GM21423 (cell line): ENCODE measurements at regions not wholly inside any gene's neighbourhood (a gene's known extent, or its start where the extent isn't known, plus 50 kb on each side); places are given as distances from the start of the nearest gene placed in this dataset.

Experiments used
- ATAC-seq: cut with Tn5 transposase; IDR thresholded peaks from one replicate; pipeline ENCODE4 v1.9.1; 2021; ENCODE audit warnings: mild to moderate bottlenecking, moderate library complexity; ENCODE audit not compliant: unreplicated experiment

DNA sequence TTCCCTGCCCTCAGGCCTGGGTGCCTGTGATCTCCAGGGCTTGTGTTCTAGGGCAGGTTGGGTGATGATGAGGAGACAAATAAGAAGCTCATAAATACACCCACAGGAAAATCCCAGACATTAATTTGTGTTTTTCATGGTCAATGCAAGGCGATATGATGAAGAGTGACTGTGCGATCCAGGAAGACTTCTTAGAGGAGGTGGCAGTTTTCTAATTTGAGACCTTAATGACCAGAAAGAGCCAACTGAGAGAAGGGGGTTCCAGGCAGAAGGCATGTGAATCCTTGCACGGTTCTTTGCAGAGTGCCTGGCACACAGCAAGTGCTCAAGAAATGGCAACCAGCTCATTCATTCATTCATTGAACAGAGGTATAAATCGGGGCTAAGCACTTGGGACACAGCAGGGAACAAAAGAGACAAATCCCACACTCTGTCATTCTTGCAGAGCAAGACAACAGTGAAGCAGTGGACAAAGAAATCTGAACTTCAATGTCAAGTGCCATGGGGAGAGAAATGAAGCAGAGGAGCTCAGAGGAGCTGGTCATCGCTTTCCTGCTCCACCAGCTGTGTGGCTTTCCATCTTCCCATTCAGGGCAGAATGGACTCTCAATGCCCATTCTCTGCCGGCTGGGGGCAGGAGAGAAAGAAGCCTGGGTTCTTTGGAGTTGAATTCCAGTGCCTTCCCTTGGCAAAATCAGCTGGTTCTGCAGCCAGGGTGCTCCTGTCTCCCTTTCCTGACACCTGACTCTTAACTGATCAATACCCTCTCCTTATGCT is 128.3 kb downstream of the AACS start:
- no peak for ATAC-seq

DNA sequence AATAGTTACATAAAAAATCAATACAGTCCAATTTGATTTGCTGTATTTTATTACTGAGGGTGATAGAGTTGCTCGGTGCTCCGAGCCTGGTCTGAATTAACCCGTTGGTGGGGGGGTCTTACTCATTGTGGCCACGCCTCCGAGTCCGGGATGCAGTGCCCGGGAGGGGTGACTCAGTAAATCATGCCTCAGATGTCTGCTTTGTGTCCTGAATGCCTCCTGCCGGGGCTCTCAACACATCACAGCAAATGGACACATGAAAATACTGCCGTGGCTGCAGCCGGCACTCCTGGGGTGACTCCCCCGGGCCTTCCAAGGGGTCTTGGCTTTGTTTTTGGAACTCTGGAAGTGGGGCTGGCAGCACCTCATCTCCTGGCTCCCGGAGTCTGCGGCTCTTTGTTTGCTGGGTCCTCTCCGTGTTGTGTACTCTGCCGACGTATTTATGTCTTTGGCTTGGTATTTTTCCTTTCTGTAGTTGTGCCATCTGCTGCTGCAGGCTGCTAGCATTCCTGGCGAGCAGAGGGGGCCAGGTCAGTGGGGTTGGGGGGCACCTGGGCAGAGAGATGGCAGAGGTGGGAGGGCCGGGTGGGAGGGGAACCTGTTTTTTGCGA is 129.0 kb downstream of the AACS start:
- ATAC-seq, result no peak

DNA sequence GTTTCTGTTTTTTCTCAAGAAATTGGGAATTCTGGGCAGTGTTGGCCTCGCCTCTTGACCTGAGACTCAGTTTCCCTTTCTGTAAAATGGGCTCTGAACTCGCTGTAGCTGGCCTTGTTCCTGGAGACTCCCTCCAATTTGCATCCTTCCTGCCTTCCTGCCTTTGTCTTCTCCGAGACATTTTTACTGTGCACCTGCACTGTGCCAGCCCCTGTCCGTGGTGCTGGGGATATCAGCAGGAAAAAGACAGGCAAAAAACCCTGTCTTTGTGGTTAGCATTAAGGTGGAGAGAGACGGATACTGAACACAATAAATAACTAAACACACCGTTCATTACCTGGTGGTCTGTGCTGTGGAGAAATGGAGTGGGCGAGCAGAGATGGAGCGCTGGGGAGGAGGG is 129.8 kb downstream of the AACS start:
- no peak for ATAC-seq

DNA sequence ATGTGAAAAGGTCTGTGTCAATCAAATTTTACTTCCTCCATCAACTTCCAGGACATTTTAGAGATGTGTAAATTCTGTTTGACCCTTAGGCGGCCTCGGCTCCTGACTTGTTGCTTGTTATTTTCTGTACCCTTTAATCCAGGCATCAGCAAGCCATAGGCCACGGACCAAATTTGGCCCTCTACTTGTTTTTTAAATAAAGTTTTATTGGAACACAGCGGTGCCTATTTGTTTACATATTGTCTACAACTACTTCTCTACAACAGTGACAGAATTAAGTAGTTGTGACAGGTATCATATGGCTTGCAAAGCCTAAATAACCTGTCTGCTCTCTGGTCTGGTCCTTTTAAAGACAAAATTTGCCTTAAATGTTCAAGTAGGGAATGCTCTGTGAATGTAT is 132.1 kb downstream of the AACS start:
- no peak for ATAC-seq

DNA sequence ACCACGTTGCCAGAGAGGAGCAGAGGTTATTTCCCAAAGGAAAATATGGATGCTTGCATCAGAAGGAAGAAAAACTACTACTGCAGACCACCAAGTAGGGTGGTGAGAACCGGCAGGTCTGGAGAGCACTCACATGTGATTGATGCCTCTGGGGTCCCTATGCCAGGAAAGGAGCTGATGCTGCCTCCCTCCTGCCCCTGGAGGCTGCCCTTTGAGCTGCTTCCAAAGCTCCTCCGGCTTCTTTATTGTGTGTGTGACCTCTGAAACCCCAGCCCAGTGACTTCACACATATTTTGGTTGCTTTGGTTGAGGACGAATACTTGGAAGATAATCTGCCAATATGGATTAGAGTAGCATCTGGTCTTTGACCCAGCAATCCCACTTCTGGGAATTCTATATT is 133.4 kb downstream of the AACS start:
- ATAC-seq, result no peak

DNA sequence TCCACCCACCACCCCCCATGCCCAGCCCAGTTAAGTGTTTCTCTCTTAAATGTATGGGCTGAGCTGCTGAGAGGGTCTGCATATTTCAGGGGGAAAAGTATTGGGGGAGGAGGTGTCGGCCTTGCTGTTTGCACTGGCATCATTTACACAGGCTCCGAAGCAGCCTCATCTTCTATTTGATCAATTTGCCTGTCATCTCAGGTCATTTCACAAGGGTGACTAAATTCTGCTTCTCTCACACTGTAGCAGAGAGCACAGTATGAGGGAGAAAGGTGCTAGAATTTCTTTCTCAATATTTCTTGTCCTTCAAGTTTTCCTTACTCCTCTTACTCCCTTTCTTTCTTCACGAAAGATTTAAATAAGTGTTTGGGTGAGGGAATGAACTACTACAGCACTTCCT is 135.9 kb downstream of the AACS start:
- ATAC-seq, result no peak

DNA sequence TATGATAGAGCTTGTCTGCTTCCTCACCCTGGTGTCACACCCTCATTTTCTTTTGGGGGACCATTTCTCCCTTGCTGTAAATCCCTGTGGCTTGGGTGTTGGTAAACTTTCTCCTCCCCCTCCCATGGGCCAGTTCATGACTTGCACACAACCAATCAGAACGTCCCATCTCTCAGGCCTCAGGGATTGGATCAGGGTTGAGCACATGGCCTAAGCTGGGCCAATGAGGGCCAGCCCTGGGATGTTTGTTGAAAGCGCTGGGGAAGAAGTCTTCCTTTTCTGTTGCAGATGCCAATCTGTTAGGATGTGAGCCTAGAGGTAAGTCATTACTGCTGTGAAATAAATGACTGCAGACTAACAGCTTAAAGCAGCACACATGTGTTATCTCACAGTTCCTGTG is 136.7 kb downstream of the AACS start:
- ATAC-seq, result no peak

DNA sequence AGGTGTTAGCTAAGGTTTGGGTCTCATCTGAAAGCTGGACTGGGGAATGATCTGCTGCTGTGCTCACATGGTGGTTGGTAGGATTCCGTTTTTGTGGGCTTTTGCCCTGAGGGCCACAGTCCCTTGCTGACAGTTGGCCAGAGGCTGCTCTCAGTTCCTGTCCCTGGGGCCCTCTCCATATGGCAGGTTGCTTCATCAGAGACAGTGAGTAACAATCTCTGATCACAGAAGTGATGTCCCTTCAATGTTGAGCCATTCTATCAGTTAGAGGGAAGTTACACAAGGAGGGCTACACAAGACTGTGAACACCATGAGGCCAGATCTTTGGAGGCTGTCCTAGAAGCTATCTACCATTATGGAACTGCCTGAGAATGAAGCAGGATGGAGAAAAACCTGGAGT is 137.2 kb downstream of the AACS start:
- no peak for ATAC-seq

DNA sequence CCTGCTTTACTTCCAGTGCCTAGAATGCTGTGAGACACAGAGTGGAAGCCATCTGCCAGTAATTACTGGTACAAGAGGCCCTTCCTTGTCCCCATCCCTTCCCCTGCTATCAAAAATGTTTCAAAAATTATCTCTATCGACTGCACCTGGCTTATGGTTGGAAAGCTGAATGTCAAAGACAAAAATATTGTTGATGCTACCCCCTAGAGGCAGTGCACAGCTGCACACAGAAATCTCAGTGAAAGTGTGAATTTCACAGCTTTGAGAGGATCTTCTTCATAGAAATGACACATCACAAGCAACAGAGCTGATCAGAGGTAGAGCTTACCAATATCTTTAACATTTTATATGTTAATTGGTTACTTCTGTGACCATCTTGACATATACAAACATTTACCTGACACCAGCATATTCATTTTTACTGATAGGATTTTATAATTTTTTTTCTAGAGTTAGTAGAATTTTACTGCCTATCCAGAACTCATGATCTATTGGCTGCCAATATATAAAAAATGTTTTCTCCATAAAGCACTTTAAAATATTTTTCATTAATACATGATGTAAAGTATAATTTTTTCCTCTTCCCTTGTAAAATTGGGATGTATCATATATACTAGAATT is 138.0 kb downstream of the AACS start:
- ATAC-seq, result no peak

DNA sequence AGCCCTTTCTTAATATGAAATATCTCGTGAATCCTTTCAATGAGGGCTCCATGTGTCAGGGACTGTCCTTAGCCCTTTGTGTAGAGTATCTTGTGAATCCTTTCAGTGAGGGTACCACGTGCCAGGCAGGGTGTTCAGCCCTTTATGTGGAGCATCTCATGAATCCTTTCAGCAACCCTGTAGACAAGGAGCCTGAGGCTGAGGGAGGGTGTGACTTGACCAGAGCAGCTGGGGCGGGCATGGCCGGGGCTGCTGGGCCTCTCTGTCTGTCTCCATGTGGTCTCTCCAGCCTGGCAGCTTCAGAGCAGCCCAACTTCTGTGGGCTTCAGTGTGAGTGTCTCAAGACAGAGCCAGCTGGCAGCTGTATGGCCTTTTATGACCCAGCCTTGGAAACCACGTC is 140.2 kb downstream of the AACS start:
- no peak for ATAC-seq

DNA sequence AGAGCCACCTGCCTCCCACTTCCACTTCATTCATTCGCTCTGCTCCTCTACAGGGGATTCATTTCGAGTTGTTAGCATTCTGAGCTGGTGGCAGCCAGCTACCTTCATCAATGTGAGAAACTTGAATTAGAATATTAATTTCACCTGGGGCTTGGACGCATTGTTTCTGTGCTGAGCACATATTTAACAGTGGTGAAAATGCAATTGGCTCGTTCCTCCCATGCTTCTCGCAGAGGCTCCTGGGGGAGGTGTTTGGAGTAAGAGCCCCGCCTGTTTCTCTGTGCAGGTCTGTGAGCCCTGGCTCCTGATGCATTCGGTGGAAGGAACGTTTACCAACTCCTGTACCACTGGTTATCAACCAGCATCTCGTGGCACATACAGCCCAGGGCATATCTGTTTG is 141.5 kb downstream of the AACS start:
- no peak for ATAC-seq

DNA sequence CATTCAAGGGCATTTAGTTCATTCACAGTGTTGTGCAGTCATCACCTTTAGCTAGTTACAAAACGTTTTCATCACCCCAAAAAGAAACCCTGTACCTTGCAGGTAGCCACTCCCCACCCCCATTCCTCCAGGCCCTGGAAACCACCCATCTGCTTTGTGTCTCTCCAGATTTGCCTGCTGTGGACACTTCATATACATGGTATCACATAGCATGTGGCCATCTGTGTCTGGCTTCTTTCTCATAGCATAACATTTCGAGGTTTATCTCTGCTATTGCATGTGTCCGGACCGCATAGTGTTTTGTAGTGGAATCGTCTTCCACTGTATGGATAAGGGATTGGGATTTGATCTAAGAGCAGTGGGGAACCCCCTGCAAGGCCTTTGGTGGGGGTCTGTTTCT is 143.1 kb downstream of the AACS start:
- no peak for ATAC-seq

DNA sequence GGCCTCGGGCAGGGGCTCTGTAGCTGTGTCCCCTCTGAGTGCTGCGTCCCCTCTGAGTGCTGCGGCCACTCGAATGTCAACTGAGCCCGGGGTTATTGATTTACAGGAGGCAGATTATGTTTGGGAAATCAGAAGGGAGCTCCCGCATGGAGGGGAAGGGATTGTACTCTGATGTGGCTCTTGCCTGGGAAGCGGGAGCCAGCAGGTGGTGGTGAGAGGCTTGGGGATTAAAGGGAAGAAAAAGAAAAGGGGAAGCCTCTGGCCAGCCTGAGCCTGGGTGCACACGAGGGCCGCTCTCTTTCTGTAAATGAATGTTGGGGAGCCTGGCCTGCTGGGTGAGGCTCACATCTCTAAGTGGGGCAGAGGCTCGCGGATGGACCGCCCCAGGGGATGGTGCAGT is 143.7 kb downstream of the AACS start:
- no peak for ATAC-seq

DNA sequence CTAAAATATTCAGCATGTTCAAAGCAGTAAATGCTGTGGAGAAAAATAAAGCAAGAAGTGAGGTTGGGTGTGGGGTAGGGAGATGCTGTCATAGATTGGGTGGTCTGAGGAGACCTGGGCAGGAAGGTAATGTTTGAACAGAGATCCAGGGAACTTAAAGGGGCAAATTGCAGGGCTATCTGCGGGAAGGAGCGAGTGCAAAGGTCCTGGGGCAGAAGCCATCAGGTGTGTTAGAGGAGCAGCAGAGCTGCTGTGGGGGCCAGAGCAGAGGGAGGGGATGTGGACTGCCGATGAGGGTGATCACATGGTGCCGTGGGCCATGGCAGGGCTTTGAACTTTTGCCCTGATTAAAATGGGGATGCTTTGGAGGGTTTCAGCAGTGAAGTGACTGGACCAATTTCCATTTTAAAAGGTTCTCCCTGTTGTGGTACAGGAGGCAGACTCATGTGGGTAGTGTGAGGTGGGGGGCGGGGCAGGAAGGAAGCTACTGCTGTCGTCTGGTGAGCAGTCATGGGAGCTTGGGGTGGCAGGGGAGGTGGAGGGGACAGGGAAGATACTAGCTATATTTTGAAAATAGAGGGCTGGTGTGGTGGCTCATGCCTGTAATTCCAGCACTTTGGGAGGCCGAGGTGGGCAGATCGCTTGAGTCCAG is 145.0 kb downstream of the AACS start:
- ATAC-seq, result no peak

DNA sequence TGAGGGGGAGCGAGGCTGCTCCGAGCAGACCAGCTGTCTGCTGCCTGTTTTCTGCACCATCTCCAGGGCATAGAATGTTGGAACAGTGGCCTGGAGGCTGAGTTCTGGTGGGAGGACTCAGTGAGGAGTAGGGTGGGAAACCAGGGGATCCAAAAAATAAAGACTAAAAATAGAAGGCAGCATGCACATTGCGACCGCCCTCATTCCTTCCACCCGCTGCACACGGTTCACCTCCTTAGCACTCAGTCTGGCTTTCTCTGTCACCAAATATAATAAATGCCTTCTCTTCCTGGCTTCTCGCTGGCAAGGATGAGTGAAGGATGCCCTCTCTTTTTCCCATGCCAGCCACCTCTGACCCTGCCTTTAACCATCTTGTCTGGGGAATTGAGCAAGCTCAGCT is 146.2 kb downstream of the AACS start:
- no peak for ATAC-seq

DNA sequence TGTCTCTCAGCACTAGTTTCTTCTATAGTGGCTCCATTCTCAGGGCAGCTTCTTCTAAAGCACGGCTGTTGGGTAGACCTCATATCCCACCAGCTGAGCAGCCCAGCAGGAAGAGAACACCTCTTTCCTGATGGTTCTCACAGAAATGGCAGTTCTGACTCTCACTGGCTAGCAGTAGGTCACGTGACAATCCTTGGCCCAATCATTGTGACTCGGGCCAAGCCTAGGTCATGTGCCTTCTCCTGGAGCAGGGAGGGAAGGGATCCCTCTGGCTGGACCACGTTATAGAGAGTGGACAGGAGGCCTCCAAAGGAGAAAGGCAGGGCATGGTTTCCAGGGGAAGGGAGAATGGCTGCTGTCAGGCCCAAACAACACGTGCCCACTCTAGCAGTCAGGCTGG is 149.1 kb downstream of the AACS start:
- no peak for ATAC-seq

DNA sequence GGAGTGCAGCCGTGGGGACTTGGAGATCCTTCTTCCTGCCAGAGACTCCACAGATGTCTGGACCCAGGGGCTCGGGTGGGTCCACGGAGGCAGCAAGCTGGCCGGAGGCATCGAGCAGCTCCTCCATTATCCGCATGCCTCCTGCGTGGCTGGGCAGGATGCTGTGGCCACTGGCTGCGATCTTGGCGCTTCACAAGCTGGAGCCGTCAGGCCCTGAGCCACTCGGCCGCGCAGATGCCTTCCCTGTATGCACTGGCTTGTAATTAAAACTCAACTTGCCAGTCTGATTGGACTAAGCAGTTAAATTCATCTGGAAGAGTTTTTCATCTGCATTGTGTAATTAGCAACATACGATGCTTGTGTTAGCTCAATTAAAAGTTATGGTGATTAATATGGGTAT is 151.5 kb downstream of the AACS start:
- ATAC-seq, result no peak

DNA sequence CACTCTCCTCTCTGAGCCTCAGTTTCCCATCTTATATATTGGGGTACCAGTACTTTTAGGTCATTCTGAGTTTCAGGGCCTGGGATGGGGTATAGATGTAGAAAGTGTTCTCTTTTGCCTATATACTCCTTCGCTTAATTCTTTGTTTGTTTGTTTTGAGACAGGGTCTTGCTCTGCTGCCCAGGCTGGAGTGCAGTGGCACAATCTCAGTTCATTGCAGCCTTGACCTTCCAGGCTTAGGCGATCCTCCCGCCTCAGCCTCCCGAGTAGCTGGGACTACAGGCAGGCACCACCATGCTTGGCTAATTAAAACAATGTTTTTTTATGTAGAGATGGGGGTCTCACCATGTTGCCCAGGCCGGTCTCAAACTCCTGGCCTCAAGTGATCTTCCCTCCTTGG is 152.1 kb downstream of the AACS start:
- no peak for ATAC-seq

DNA sequence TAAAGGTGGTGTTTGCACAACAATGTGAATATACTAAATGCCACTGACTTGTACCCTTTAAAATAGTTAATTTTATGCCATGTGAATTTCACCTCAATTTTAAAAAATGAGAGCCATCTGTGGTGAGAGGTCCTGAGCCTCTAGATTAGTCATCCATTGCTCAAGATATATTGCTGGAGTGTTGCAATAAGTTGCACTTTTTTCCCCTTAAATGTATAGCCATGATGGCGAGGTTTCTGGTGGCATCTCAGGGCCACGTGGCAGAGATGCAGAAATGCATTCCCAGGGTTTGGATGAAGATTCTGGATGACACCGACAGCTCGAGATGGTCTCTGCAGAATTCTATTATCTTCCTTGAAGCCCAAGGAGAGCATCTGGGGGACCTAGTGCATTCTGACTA is 153.7 kb downstream of the AACS start:
- ATAC-seq, result no peak

DNA sequence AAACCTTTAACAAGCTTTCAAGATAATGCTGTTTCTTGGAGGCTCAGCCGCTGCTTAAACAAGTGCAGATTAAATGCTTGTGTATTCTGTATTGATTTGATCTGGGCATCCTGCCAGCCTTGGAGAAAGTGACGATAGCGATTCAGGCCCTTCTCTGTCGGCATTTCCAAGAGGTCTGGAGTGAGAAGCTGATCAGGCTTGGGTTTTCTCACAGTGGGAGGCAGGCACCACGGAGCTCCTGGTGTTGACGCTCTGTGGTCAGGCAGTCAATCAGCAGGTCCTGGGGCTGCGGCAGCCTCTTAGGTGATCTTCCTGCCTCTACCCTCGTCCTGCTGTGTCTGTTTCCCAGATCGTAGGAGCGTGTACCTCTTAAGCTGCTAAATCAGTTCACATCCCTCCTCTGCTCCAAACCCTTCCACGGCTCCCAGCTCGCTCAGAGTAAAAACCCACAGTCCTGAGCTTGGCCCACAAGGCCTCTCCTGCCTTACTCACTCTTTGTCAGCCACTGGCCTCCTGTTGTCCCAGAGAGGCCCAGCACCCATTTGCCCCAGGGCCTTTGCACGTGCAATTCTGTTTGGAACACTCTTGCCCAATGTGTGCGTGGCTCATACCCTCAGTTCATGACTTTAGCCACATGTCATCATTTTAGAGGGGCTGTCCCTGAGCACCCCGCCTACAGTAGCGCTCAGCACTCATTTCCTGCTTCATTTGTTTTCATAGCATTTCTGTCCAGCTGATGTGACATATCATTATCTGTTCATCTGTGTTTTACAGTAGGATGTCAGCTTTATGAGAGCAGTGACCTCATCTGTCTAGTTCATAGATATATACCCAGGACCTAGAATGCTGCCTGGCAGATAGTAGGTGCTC is 155.4 kb downstream of the AACS start:
- ATAC-seq, result no peak

DNA sequence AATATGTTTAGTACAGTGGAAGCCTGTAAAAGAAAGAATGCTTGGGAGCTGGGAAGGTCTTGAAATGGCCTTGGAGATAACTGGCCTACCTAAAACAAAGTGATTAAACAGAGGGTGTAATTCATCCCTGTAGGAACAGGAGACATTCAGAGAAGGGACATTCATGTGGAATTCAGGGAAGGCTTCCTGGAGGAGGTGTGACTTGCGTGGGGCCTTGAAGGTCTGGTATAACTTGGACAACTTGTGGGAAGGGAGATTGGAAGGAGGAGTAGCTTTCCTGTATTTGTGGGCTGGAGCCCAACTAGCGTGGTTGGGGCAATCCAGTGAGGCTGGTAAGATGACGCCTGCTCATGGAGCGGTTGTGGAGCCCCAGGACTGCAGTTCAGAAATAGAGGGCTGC is 156.4 kb downstream of the AACS start:
- no peak for ATAC-seq
